ENCODE measurements at regions not wholly inside any gene's neighbourhood (a gene's known extent, or its start where the extent isn't known, plus 50 kb on each side); places are given as distances from the start of the nearest gene placed in this dataset.

- peak; percentile 56 for DNase-seq (ENCODE audit: low read depth)
Observed at GRCh38 chr3:81045976-81046375, 715.5 kb downstream of the GBE1 start.

- DNase-seq (ENCODE audit: low read depth) = no peak
Observed at GRCh38 chr3:81045246-81045645, 716.2 kb downstream of the GBE1 start.

DNA sequence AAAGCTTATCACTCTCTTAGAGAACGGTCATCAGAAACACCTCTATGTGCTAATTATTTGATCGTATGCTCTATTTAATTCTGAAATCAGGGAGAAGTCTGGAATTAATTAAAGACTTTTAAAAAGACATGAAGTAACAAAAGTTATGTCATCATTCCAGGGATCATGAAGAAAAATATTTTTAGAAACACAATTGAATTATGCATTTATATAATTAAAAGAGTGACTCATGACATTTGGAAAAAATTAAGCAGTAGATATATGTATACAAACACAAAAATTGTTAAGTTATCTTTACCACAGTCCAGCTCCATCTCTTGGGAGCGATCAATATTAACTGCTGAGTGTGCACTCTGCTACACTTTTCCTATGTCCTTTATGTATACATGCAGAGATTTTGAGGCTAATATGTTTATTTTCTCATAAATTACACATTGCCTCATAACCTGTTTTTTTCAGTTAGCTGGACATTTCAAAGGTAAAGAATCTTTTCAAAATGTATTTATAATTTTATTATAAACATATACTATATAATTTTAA lies 717.7 kb downstream of the GBE1 start:
- DNase-seq (ENCODE audit: low read depth) = no peak

DNA sequence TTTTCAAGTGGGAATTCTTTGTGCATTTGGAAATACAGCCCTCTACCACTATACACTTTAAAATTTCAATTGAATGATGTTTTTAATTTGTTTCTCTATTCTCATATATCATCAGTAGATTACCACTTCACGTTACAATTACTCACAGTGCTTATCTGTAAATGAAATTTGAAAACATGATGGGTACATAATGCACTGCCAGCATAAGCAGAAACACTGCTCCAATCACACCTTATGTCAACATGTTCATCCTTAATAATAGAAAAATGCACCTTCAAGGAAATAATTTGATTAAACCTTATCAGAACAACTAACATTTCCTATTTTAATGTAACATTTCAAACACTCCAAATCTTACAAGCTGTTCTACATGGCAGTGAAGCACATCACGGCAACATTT lies 718.4 kb downstream of the GBE1 start:
- DNase-seq (ENCODE audit: low read depth) = no peak

DNA sequence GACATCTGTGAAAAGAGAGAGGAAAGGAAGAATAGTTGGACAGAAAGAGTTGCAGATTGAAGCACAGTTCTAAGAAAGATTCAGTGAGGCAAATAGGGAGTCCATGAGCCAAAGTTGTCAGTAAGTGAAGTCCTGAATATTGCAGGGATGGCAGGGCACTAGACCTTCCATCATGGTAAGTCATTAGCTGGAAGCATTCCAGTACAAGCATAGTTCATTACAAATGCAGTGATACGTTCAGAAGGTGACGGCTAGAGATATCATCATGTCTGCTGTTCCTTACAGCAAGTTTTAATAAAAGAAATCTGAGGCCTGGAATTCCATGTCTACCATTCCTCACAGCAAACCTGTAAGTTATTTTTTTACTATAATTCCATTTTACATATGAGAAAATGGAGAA lies 720.1 kb downstream of the GBE1 start:
- peak; percentile 12 for DNase-seq (ENCODE audit: low read depth)

DNA sequence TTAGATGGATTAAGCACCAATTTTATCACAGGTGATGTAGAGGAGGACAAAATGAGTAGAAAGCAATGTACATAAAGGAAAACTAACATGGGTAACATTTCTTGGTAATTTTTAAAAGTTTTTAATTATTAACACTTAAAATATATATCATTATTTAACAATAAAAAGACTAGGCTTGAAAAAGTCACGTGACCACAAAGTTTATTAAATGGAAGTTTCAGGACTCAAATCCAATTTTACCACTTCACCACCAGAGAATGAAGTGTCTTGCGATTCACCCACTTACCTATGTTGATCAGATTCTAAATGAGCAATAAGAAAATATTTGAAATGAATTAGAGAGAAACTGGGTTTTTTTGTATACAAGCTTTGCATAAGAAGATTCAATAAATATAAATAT lies 721.3 kb downstream of the GBE1 start:
- no peak for DNase-seq (ENCODE audit: low read depth)

DNA sequence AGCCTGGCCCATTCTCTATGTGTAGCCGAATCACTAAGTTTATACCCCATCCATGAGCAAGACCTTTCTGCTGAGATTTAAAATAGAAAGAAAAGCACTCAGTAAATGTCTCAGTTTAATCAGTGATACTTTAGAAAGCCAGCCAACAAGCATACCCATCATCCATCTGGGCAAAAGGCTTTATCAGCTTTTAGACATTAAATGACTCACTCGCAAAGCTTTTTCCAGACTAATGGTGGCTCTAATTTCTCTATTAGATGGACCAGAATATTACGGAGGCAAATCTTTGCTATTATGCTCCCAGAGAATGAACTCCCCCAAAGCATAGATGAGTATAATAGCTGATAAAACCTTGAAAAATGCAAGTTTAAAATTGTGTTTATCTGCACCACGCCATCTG lies 727.8 kb downstream of the GBE1 start:
- DNase-seq (ENCODE audit: low read depth) = no peak

DNA sequence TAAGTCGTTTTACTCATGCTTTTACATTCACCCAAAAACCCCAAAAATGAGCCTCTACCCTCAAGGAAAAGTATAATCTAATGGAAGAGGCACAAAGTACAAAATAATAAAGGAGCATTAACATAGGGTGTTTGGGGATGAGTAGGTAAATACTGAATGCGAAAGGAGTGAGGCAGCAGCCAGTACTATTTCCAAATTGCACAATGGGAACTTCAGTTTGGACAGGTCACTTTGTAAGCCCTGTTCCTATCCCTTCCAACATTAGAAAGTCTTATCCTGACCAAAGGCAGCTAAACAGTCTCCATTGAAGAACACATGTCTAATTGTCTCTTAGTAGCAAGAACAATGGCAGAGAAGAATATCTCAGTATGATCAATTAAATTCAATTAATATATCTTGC lies 728.3 kb downstream of the GBE1 start:
- no peak for DNase-seq (ENCODE audit: low read depth)

DNA sequence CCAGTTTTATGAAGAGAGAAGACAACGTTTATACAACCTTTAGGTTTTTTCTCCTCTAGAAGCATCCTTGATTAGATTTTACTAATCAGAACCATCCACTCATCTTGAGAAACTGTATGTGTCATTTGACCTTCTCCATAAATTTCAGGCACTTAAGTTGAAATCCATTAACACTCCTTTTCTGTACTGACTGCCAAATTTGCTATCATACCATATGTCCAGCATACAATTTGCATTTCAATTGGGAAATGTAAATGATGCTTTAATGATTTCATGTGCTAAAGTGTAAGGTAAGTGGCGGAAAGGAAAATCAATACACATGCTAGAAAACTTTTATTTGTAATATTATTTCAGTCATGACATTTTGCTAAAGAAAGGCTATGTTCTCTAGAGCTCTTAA lies 731.6 kb downstream of the GBE1 start:
- no peak for DNase-seq (ENCODE audit: low read depth)

- DNase-seq (ENCODE audit: low read depth) = no peak
Observed at GRCh38 chr3:81027344-81027743, 734.1 kb downstream of the GBE1 start.

DNA sequence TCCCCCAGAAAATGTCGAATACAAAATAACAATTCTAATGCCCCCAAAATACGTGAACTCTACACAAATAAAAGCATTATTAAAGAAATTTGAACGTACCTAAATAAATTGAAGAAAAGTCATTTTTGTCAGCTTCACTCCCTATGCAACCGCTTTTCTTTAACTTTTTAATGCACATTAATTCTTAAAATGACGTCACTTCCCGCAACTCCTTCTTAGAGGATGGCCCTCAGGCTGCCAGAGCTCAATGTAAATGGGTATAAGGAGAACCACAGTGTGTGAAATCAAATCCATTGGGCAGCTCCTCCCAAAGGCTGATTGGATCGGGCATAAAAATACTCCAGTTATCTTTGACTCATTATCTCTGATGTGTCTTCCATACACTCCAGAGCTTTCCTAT lies 736.9 kb downstream of the GBE1 start:
- DNase-seq (ENCODE audit: low read depth) = no peak

- DNase-seq (ENCODE audit: low read depth) = no peak
Observed at GRCh38 chr3:81022339-81022738, 739.1 kb downstream of the GBE1 start.

DNA sequence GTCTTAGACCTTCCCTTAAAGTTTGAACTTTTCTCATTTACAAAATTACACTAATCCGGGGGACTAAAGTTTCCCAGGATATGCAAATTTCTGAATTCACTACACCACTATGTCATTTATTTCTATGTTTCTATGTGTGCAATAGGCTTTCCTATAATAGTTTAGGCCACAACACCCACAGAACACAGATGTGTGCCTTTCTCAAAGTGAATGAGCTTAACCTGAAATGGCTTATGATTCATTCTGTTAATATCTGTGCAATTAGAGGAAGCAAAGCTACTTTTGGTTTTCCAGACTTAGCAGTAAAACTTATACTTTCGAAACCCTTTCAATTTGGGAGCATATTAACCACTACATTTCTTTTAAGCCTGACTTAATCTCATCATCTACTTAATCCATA lies 748.1 kb downstream of the GBE1 start:
- DNase-seq (ENCODE audit: low read depth) = peak; percentile 12

- DNase-seq (ENCODE audit: low read depth) = no peak
Observed at GRCh38 chr3:81005992-81006391, 755.5 kb downstream of the GBE1 start.

- no peak for DNase-seq (ENCODE audit: low read depth)
Observed at GRCh38 chr3:81003817-81004216, 757.6 kb downstream of the GBE1 start.

- DNase-seq (ENCODE audit: low read depth) = no peak
Observed at GRCh38 chr3:81003008-81003645, 758.3 kb downstream of the GBE1 start.

DNA sequence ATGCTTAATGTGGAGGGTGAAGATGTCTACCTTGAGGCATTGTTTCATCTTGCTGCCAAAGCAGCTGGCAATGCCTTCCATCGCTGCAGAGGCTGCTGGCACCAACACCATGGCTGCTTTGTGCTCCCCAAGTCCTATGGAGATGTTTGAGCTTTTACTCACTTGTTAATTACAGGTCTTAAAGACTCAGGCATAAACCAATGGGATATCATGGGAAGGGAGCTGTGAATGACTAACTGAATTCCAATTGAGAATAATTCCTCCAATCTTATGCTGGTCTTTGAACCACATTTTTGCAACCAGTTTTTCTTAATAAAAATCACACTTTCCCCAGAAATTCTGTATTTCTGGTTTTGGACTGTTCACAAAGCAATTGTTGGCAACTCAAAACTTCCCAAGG lies 762.0 kb downstream of the GBE1 start:
- no peak for DNase-seq (ENCODE audit: low read depth)

GRCh38 chr3:80998022-80998421 lies 763.4 kb downstream of the GBE1 start:
- no peak for DNase-seq (ENCODE audit: low read depth)

DNA sequence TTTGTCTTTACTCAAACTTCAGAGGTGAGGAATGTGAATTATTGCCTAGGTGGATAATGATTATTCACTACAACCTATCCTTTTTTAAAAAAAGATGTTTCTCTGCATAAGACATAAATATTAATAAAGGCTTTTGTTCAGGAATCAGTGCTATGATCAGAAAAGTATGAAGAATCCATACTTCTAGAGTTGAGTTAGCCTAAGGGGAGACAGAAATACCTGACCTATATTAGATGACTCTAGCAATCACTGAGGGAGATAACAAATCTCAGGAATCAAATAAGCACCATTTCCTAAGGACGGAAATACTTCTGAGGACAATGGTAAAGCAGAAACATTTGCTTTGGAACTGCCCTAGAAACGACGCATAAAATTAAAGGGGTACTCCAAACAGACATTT lies 763.8 kb downstream of the GBE1 start:
- no peak for DNase-seq (ENCODE audit: low read depth)

DNA sequence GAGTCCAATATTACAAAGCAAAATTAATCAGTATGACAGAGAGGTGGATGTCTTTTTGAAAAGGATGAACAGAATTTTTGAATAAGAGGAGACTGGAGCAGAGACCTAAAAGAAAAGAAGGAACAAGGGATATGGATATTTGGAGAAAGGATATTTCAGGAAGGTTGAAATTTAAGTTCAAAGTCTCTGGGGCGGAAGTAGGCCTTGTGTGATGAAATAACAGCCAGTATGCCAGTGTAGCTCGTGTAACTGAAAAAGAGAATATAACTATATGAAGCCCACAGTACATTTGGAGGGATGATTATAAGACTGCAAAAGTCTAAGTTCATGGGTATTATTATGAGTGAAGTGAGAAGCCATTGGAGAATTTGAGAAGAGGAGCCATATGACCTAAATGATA lies 766.7 kb downstream of the GBE1 start:
- DNase-seq (ENCODE audit: low read depth) = no peak

GRCh38 chr3:80994085-80994665 lies 767.3 kb downstream of the GBE1 start:
- DNase-seq (ENCODE audit: low read depth) = no peak

DNA sequence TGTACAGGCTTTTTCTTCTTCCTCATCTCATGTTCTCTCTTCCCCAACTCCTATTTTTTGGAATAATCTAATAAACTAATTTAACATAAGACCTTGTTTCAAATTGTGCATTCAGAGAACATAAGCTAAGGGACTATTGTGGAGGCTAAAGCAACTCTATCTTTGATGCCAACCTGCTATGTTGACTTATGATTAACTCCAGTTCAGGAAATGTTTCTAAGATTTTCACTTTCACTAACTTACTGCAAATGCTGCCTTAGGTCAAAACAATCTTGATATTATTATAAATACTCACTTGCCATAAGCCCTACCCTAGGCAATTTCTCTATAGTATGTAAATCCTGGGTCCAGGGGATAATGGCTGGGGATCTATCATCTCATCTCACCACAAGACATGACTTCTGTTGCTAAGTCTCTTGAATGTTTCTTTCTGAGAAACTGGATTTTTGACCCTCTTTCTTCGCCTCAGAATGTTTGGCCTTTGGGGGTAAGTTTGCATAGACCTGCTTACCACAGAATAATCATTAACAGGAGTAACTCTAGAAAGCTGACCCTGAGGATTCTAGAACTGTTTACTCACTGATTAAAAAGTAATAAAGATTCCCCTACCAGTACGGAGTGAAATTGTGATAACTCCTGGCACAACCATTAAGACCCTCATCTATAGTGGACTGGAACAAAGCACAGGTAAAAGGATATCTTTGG lies 768.1 kb downstream of the GBE1 start:
- DNase-seq (ENCODE audit: low read depth) = no peak

DNA sequence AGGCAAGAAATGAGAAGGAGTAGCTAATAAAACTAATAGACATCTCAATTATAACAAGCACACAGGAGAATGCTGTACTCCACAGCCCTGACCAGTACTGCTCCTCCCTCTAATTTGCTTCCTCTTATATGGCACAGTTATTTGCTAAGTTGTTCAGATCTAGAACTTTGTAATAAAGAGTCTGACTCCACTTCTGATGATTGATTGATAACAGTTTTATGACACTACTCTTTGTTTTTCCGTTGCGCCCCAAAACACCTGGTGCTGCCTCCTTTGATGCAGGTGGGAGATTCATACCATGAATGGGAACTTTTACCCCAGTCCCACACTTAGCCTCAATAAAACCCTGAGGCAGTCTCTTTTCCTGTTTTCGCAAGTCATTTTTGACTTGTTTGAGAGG lies 777.7 kb downstream of the GBE1 start:
- DNase-seq (ENCODE audit: low read depth) = no peak

All from iris pigment epithelial cell (primary cell).